ENCODE measurements at regions not wholly inside any gene's neighbourhood (a gene's known extent, or its start where the extent isn't known, plus 50 kb on each side); places are given as distances from the start of the nearest gene placed in this dataset.

DNA sequence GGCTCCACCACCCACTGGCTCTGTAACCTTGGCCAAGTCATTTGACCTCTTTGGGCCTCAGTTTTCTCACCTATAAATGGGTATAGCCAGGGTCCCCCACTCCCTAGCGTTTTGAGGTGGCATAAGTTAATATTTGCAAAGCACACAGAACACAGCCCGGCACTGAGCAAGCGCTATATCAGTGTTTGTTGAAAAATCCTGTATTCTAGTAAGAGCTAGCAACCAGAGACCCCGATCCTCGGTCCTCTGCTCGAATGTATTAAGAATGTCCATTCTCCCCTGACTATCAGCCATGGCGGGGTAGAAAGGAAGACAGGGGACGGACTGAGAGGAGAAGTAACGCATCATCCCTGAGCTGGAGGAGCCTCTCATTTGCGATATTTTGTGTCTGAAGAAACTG, 131.2 kb downstream of the IRF8 start:
- TF ChIP-seq POLR2A (IDR thresholded peaks at IDR 0.05; ENCODE audit: low read depth, low read length) (no peak), TAF1 (IDR thresholded peaks at IDR 0.05; ENCODE audit: borderline replicate concordance, low read depth, low read length) (no peak), POLR2AphosphoS5 (IDR thresholded peaks at IDR 0.05; ENCODE audit: low read depth, low read length) (no peak)
